IMR-90 (cell line): ENCODE measurements at regions not wholly inside any gene's neighbourhood (a gene's known extent, or its start where the extent isn't known, plus 50 kb on each side); places are given as distances from the start of the nearest gene placed in this dataset.

Source experiments
- ATAC-seq: fragments of 200-7000 bp; cut with Tn5 transposase; 2 replicates; pipeline ENCODE4 v1.9.1; 2020; ENCODE audit warnings: low read depth, mild to moderate bottlenecking, moderate library complexity
- BruUV-seq: library from RNA; stranded (reverse); fragments of 400-500 nt; replicated peaks from 2 replicates; lab custom pipeline; 2021; lab: Mats Ljungman, UMichigan
- CTCF ChIA-PET: fragments of 300-600 bp; formaldehyde crosslinking; extraction: SDS; loops from one replicate; lab custom pipeline; 2021; ENCODE audit warnings: antibody characterized with exemption; lab: Yijun Ruan, JAX
- POLR2A ChIA-PET: fragments of 300-600 bp; sonication (Branson Sonifier 250); formaldehyde crosslinking; loops from one replicate; lab custom pipeline; 2022; ENCODE audit warnings: antibody characterized with exemption; ENCODE audit not compliant: unreplicated experiment; lab: Charles Lee
- DNase-seq: peaks from one replicate; pipeline ENCODE4 v3.0.0; 2013
- H2AFZ ChIP-seq: replicated peaks from 2 replicates; pipeline ENCODE3; 2013; ENCODE audit warnings: low read length, mild to moderate bottlenecking; ENCODE audit not compliant: poor library complexity
- H2AK5ac ChIP-seq: 2 replicates; pipeline ENCODE4 v1.6.1; 2013; ENCODE audit warnings: low read depth, low read length, inconsistent platforms
- H2AK9ac ChIP-seq: replicated peaks from 2 replicates; pipeline ENCODE3; 2013; ENCODE audit warnings: mild to moderate bottlenecking, low read depth, low read length, moderate library complexity; ENCODE audit not compliant: poor library complexity
- H2BK120ac ChIP-seq: 2 replicates; pipeline ENCODE4 v1.6.1; 2013; ENCODE audit warnings: low read depth, low read length, inconsistent platforms
- H2BK15ac ChIP-seq: 3 replicates; pipeline ENCODE4 v1.6.1; 2013; ENCODE audit warnings: low read depth, low read length, inconsistent platforms
- H2BK20ac ChIP-seq: 2 replicates; pipeline ENCODE4 v1.6.1; 2013; ENCODE audit warnings: low read depth, mild to moderate bottlenecking, inconsistent platforms, low read length, moderate library complexity
- H2BK5ac ChIP-seq: 2 replicates; pipeline ENCODE4 v1.6.1; 2013; ENCODE audit warnings: mild to moderate bottlenecking, low read depth, low read length, inconsistent platforms; ENCODE audit not compliant: poor library complexity, severe bottlenecking
- H3K14ac ChIP-seq: replicated peaks from 2 replicates; pipeline ENCODE4 v1.6.1; 2013; ENCODE audit warnings: low read depth, low read length, inconsistent platforms
- H3K18ac ChIP-seq: 2 replicates; pipeline ENCODE4 v1.6.1; 2013; ENCODE audit warnings: low read depth, low read length, control low read depth
- H3K23ac ChIP-seq: 2 replicates; pipeline ENCODE4 v1.6.1; 2013; ENCODE audit warnings: low read depth, low read length, inconsistent platforms
- H3K27ac ChIP-seq: 2 replicates; pipeline ENCODE4 v1.5.1; 2013; ENCODE audit warnings: mild to moderate bottlenecking, control low read depth, low read length; ENCODE audit not compliant: insufficient read depth
- H3K27me3 ChIP-seq: 2 replicates; pipeline ENCODE4 v1.6.1; 2013; ENCODE audit warnings: low read length; ENCODE audit not compliant: control insufficient read depth, insufficient read depth
- H3K36me3 ChIP-seq: 2 replicates; pipeline ENCODE4 v1.6.1; 2013; ENCODE audit warnings: low read length, mixed read lengths; ENCODE audit not compliant: control insufficient read depth, insufficient read depth
- H3K4ac ChIP-seq: 2 replicates; pipeline ENCODE4 v1.6.1; 2013; ENCODE audit warnings: low read depth, low read length, inconsistent platforms
- H3K4me1 ChIP-seq: 2 replicates; pipeline ENCODE4 v1.6.1; 2013; ENCODE audit warnings: low read length, mixed read lengths; ENCODE audit not compliant: control insufficient read depth, insufficient read depth
- H3K4me2 ChIP-seq: 2 replicates; pipeline ENCODE4 v1.6.1; 2013; ENCODE audit warnings: low read depth, mild to moderate bottlenecking, control low read depth, low read length, moderate library complexity
- H3K4me3 ChIP-seq: 2 replicates; pipeline ENCODE4 v1.5.1; 2013; ENCODE audit warnings: low read depth, mild to moderate bottlenecking, control low read depth, low read length, moderate library complexity; ENCODE audit not compliant: insufficient read depth
- H3K56ac ChIP-seq: 2 replicates; pipeline ENCODE4 v1.6.1; 2013; ENCODE audit warnings: low read length, inconsistent platforms; ENCODE audit not compliant: insufficient read depth; ENCODE audit errors: extremely low read depth
- H3K79me1 ChIP-seq, 2 experiments: 2 replicates each; pipeline ENCODE4 v1.6.1; 2013; ENCODE audit warnings: low read length in 2 of 2, inconsistent platforms in 1 of 2, low read depth in 1 of 2
- H3K9ac ChIP-seq: 2 replicates; pipeline ENCODE4 v1.6.1; 2013; ENCODE audit warnings: low read depth, low read length, control low read depth
- H3K9me1 ChIP-seq: 2 replicates; pipeline ENCODE4 v1.6.1; 2013; ENCODE audit warnings: low read length, inconsistent platforms; ENCODE audit not compliant: insufficient read depth
- H3K9me3 ChIP-seq: 2 replicates; pipeline ENCODE4 v1.6.1; 2013; ENCODE audit warnings: low read length; ENCODE audit not compliant: control insufficient read depth, insufficient read depth
- H4K20me1 ChIP-seq: 2 replicates; pipeline ENCODE4 v1.6.1; 2013; ENCODE audit warnings: low read length, inconsistent platforms; ENCODE audit not compliant: insufficient read depth
- H4K5ac ChIP-seq: 2 replicates; pipeline ENCODE4 v1.6.1; 2013; ENCODE audit warnings: mild to moderate bottlenecking, low read depth, low read length, control low read depth
- H4K8ac ChIP-seq, 2 experiments: 2 replicates each; pipeline ENCODE4 v1.6.1; 2013; ENCODE audit warnings: low read depth in 2 of 2, low read length in 2 of 2, control low read depth in 1 of 2, inconsistent platforms in 1 of 2
- H4K91ac ChIP-seq: 2 replicates; pipeline ENCODE4 v1.6.1; 2013; ENCODE audit warnings: low read depth, low read length, inconsistent platforms; ENCODE audit not compliant: insufficient read depth
- CEBPB ChIP-seq: IDR thresholded peaks from 2 replicates; pipeline ENCODE4 v1.6.1; 2012; ENCODE audit warnings: low read depth, low read length, improper control_type of control experiment
- FOS ChIP-seq: fragments of 150-350 bp; IDR thresholded peaks from 2 replicates; pipeline ENCODE4 v1.6.1; 2016; ENCODE audit warnings: low read depth, low read length
- MAFK ChIP-seq: IDR thresholded peaks from 2 replicates; pipeline ENCODE4 v1.6.1; 2012; ENCODE audit warnings: low read depth, low read length, improper control_type of control experiment
- MAZ ChIP-seq: IDR thresholded peaks from 2 replicates; pipeline ENCODE4 v1.6.1; 2012; ENCODE audit warnings: low read depth, mild to moderate bottlenecking, low read length, improper control_type of control experiment, moderate library complexity, borderline replicate concordance
- MXI1 ChIP-seq: IDR thresholded peaks from 2 replicates; pipeline ENCODE4 v1.6.1; 2012; ENCODE audit warnings: low read depth, mild to moderate bottlenecking, low read length, moderate library complexity, borderline replicate concordance
- NFE2L2 ChIP-seq: fragments of 150-350 bp; IDR thresholded peaks from 2 replicates; pipeline ENCODE4 v1.6.1; 2016; ENCODE audit warnings: low read depth, mild to moderate bottlenecking, low read length
- RAD21 ChIP-seq: IDR thresholded peaks from 2 replicates; pipeline ENCODE4 v1.6.1; 2012; ENCODE audit warnings: low read length, improper control_type of control experiment
- RCOR1 ChIP-seq: IDR thresholded peaks from 2 replicates; pipeline ENCODE4 v1.6.1; 2012; ENCODE audit warnings: mild to moderate bottlenecking, low read length, improper control_type of control experiment; ENCODE audit not compliant: insufficient replicate concordance
- RFX5 ChIP-seq: IDR thresholded peaks from 2 replicates; pipeline ENCODE4 v1.8.0; 2012; ENCODE audit warnings: low read depth, mild to moderate bottlenecking, low read length, moderate library complexity
- WGBS, 2 experiments: methylation state at CpG; one replicate each; pipeline versions ENCODE4 v1.1.5 to v1.1.7; 2013; ENCODE audit warnings: missing lambda C conversion rate in 2 of 2; ENCODE audit not compliant: insufficient read length in 1 of 2; ENCODE audit errors: extremely low coverage in 2 of 2; 5-methylcytosine and 5-hydroxymethylcytosine counted together
- dilution Hi-C: fragments of 300-500 bp; cut with HindIII; formaldehyde crosslinking; loops from one replicate; pipeline ENCODE4 v1.14.3; 2018; ENCODE audit warnings: low sequenced_read_pairs; ENCODE audit not compliant: unreplicated experiment
- in situ Hi-C: fragments of 300-500 bp; cut with MboI; formaldehyde crosslinking; loops from 3 replicates; pipeline ENCODE4 v1.14.3; 2019; ENCODE audit warnings: low sequenced_read_pairs, inconsistent platforms, mixed read lengths
- intact Hi-C: fragments of 100-400 bp; cut with micrococcal nuclease; formaldehyde crosslinking; loops from 2 replicates; pipeline ENCODE4 v1.10.0; 2022
- TF ChIP-seq, protein P1 (sequence below): conservative IDR thresholded peaks from 2 replicates; pipeline ENCODE4 v1.5.1; 2012; ENCODE audit warnings: mild to moderate bottlenecking, low read depth, low read length, improper control_type of control experiment
- TF ChIP-seq, protein P2 (sequence below): fragments of 150-350 bp; IDR thresholded peaks from 2 replicates; pipeline ENCODE4 v1.6.1; 2017; ENCODE audit warnings: mild to moderate bottlenecking, antibody characterized with exemption, low read length, low read depth

DNA sequence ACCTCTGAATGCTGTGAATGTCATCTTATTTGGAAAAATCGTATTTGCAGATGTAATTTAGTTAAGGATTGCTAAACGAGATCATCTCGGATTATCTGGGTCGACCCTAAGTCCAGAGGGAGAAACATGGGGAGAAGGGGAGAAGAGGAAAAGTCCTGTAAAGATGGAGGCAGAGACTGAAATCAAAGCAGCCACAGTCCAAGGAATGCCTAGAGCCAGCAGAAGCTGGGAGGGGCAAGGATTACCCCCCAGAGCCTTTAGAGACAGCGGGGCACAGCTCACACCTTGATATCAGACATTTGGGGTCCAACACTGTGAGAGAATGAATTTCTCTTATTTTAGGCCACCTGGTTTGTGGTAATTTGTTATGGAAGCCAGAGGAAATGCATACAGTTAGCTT, 104.9 kb upstream of the YPEL5 start:
- Histone ChIP-seq H4K5ac (no peak overlapping the region), H3K14ac (no peak overlapping the region), H2BK120ac (no peak overlapping the region), H4K8ac (no peak overlapping the region), H3K79me1 (no peaks in the 10 kb centered on the region), H2AK5ac (no peak overlapping the region), H3K9ac (no peak overlapping the region), H3K36me3 (no peaks in the 10 kb centered on the region), H4K91ac (no peak overlapping the region), H3K23ac (no peak overlapping the region), H3K4me3 (no peak overlapping the region), H3K4me2 (no peak overlapping the region), H3K56ac (no peak overlapping the region), H4K20me1 (no peaks in the 10 kb centered on the region), H3K9me1 (no peaks in the 10 kb centered on the region), H3K27me3 (peaks cover 5% of the 10 kb centered on the region), H2AFZ (no peak overlapping the region), H3K4me1 (no peaks in the 10 kb centered on the region), H2BK20ac (no peak overlapping the region), H3K27ac (no peak overlapping the region), H3K9me3 (no peaks in the 10 kb centered on the region), H3K18ac (no peak overlapping the region), H3K4ac (no peak overlapping the region), H2BK15ac (no peak overlapping the region), H2AK9ac (no peak overlapping the region), H2BK5ac (no peak overlapping the region)
- in situ Hi-C loops = no loop called here
- CTCF ChIA-PET = no interaction called here
- 56% methylated on average over 4 of the region's 5 CpGs; no CpG with 5 or more reads in 1 of the 2 experiments for WGBS, 2 experiments
- intact Hi-C loops = no loop called here
- ATAC-seq (no peak), DNase-seq (no peak)
- no TSS peak for BruUV-seq
- dilution Hi-C loops = no loop called here
- TF ChIP-seq CEBPB (no peak), FOS (no peak), NFE2L2 (no peak), MAFK (no peak), MAZ (no peak), RAD21 (no peak), RFX5 (no peak), RCOR1 (no peak), MXI1 (no peak)
- TF ChIP-seq, protein P1, sequence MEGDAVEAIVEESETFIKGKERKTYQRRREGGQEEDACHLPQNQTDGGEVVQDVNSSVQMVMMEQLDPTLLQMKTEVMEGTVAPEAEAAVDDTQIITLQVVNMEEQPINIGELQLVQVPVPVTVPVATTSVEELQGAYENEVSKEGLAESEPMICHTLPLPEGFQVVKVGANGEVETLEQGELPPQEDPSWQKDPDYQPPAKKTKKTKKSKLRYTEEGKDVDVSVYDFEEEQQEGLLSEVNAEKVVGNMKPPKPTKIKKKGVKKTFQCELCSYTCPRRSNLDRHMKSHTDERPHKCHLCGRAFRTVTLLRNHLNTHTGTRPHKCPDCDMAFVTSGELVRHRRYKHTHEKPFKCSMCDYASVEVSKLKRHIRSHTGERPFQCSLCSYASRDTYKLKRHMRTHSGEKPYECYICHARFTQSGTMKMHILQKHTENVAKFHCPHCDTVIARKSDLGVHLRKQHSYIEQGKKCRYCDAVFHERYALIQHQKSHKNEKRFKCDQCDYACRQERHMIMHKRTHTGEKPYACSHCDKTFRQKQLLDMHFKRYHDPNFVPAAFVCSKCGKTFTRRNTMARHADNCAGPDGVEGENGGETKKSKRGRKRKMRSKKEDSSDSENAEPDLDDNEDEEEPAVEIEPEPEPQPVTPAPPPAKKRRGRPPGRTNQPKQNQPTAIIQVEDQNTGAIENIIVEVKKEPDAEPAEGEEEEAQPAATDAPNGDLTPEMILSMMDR = no peak
- TF ChIP-seq, protein P2, sequence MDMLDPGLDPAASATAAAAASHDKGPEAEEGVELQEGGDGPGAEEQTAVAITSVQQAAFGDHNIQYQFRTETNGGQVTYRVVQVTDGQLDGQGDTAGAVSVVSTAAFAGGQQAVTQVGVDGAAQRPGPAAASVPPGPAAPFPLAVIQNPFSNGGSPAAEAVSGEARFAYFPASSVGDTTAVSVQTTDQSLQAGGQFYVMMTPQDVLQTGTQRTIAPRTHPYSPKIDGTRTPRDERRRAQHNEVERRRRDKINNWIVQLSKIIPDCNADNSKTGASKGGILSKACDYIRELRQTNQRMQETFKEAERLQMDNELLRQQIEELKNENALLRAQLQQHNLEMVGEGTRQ = no peak
- POLR2A ChIA-PET = no interaction called here
